Left renal pelvis (tissue), 4 donors: ENCODE measurements at regions not wholly inside any gene's neighbourhood (a gene's known extent, or its start where the extent isn't known, plus 50 kb on each side); places are given as distances from the start of the nearest gene placed in this dataset.

ENCODE experiments used
- DNase-seq, 4 donors: peaks; one replicate each; pipeline ENCODE4 v3.0.0-alpha.2; 2013; ENCODE audit warnings: low read depth in 4 of 4, low spot score in 3 of 4

DNA sequence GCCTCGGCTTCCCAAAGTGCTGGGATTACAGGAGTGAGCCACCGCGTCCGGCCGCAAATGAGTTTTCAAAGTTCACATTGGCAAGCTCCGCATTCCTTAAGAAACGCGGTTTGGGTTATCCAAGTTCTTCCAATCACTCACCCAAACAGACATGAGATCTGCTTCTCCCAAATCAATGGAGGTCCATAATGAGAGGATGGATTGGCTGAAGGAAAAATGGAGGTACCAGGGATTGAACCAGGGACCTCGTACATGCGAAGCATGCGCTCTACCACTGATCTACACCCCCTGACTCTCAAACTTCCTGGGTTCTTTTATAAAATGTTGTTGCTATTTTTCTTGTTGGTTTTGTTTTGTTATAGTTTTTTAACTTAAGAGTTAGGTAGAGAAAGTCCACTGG lies 170.0 kb downstream of the GPX5 start:
- DNase-seq: no peak

DNA sequence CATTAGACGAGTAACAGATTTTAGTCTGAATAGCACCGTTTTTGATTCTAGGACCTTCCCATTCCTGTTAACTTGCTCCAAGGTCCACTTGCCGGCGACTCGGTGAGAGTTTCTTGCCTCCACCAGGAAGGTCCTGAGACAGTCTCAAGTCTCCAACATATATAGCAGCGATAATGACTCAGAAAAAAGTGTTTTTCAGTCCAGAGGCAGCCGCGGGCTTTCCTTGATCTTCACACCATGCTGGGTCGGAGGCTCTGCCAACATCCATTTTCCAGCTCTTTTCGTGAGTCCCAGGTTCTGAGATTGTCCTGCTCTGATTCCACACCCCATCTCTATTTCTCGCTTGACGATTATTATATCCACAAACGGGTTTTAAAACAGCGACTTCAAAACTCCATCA lies 170.5 kb downstream of the GPX5 start:
- no peak for DNase-seq

- DNase-seq: no peak
These were observed 171.0 kb downstream of the GPX5 start for GRCh38 chr6:28696682-28697081.

DNA sequence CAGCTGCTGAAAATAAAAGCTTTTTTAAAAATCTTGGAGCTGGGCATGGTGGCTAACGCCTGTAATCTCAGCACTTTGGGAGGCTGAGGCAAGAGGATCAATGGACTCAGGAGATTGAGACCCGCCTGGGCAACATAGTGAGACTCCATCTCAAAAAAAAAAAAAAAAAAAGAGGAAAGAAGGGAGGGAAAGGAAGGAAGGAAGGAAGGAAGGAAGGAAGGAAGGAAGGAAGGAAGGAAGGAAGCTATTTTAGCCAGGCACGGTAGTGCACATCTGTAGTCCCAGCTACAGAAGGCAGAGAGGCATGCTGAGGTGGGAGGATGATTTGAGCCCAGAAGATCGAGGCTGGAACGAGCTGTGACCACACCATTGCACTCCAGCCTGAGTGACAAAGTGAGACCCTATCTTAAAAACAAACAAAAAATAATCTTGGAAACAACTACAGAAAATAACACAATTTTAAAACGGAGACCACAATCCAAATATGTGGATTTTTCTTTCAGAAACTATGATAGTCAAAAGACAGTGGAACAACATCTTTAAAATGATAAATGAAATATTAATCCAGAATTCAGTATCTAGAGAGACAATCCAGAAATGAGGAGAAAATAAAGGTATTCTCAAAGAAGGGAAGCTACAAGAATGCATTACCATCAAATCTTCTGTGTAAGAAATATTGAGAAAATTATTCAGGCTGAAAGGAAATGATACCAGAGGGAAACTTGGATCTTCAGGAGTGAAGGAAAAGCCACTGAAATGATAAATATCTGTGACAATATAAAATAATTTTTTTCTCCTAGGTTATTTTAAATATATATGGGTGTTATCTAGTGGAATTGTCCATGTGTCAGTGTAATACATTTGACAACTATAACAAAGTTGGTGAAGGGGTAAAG lies 182.0 kb downstream of the GPX5 start:
- DNase-seq: no peak

DNA sequence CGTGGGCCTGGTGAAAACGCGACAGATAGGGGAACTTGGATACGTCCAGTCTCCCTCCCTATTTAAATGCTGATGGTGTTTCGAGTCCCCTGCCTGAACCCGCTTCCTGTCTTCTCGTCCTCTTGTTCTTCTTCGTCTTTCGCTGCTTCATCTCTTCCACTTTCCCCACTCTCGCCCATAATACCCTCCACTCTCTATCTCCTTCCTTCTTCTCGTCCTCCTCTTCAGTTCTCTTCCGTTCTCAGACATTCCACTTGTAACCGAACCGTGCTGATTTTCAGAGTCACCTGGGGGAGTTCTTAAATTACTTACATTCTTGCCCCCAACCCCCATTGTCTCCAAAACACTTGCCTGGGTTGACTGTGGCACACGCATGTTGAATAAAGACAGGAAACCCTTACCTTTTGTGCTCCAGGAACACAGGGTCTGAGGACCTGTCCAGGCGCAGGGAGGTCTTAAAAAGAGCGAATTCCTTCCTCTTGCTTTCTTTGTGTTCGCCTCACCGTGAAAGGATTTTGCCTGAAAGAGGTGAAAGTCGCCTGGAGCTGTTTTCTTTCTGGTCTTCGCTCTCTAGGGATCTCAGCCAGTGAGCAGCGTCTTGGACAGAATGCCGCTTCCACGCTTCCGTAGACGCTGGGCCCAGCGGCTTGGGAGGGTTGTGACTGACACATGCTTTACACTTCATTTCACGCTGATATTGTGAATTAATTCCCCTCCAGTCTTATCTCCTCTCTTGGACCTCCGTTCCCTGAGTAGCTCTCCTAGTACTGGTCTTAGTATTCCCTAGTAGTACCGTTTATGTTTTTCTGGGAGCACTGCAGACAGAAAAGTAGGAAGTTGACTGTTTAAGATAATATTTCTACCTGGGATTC lies 184.0 kb downstream of the GPX5 start:
- DNase-seq: no peak

- DNase-seq: no peak
These were observed 184.9 kb downstream of the GPX5 start for GRCh38 chr6:28710466-28711191.

DNA sequence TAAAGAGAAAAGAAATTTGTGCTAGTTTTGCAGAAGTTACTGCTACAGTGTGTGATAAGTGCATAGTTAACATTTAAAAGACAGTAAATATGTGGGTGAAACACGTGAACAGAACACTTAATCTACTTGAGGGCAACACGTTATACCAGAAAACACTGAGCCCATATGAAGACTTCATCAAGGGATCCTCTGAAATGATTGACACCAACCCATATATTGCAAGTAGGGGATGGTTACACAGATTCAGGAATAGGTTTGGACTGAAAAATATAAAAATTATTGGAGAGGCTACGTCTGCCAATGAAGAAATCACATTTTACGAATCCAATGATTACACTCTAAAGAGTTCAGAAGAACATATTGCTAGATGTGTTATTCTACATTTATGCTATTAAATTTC lies 185.6 kb downstream of the GPX5 start:
- no peak for DNase-seq

- no peak for DNase-seq
These were observed 186.2 kb downstream of the GPX5 start for GRCh38 chr6:28711788-28712341.

GRCh38 chr6:28712982-28713381 lies 187.3 kb downstream of the GPX5 start:
- no peak for DNase-seq

DNA sequence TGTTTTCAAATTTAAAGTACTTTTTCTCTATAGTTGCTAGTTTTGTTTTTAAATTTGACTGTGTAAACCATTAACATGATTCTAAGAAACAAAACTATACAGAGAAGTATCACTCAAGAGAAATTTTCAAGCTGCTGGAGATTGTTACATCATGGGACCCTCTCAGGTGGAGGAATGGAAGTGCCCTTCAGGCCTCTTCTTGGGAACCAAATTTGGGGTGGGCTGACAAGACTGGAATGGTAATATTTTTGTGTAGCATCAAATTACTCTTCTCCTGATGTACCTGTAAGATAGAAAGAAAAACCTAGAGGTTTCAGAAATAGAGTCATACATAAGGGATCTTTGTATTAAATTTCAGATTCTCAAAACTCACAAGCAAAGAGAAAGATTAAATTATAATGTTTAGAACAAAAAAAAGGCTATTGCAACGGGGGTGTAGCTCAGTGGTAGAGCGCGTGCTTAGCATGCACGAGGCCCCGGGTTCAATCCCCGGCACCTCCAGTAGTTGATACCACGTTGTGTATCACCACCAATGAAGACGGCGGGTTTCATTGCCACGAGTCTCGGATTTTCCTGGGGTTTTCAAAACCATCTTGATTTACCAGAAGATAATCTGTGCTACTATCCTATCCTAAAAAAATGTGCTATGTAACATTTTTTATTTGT lies 193.7 kb downstream of the GPX5 start:
- no peak for DNase-seq

DNA sequence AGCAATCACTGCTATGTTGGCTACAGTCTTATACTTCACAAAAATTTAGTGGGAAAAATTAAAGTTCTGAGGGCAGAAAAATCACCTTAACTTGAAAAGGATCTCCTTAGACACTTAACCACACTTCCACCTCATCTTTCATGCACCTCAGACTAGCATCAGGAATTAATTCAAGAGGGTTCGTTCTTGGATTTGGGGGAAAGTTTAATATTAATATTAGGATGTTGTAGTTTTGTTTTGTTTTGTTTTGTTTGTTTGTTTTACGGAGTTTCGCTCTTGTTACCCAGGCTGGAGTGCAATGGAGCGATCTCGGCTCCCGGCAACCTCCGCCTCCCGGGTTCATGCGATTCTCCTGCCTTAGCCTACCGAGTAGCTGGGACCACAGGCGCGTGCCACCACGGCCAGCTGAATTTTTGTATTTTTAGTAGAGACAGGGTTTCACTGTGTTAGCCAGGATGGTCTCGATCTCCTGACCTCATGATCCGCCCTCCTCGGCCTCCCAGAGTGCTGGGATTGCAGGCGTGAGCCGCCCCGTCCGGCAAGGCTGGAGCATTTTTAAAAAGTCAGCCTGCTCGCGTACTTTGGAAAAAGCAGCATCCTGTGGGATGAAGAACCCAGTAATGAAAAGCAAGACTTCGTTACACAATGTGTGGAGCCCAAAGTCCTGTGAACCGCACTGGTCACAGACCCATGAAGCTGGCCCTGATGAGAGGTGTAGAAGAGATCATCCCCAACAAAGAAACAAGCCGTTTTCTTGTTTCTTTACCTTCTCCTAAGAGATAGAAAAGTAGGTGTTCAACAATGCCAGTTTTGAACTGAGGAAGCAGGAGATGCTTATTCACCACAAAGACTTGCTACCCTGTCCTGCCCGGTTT lies 194.9 kb downstream of the GPX5 start:
- no peak for DNase-seq

- DNase-seq: no peak
These were observed 195.7 kb downstream of the GPX5 start for GRCh38 chr6:28721372-28721771.

GRCh38 chr6:28724395-28724794 lies 198.7 kb downstream of the GPX5 start:
- DNase-seq: no peak

DNA sequence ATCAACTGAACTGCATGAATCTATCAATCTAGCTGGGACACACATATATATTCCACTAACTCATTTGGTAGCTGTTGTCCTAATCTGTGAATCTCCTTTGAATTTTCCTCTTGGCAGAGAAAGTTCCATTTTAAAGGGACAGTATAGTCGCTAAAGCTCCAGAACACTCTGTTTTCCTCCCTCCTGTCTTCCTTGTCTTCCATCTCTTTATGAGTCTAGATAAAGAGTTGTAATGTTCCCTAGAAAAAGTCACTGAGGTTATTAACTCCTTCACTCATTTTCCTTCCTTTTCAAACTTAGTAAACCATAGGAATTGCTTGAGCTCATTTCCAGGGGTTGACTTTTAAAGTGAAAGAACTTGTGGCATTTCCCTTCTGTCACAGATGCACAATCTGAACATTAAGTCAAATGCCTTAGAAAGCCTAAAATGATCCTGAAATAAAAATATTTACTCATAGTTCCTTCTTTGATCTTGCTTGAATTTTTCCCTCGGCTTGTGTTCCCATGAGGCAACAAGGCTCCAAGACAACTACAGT lies 198.4 kb downstream of the TRIM27 start:
- no peak for DNase-seq

- no peak for DNase-seq
These were observed 197.9 kb downstream of the TRIM27 start for GRCh38 chr6:28725890-28726348.

GRCh38 chr6:28726569-28727309 lies 197.0 kb downstream of the TRIM27 start:
- DNase-seq: no peak

- no peak for DNase-seq
These were observed 196.1 kb downstream of the TRIM27 start for GRCh38 chr6:28727559-28728211.
